HS-27A (cell line): ENCODE measurements at regions not wholly inside any gene's neighbourhood (a gene's known extent, or its start where the extent isn't known, plus 50 kb on each side); places are given as distances from the start of the nearest gene placed in this dataset.

ENCODE experiments used
- DNase-seq: peaks from one replicate; pipeline ENCODE4 v3.0.0-alpha.2; 2012; ENCODE audit warnings: low read depth, missing footprints

GRCh38 chr2:196361606-196362326 is 190.4 kb upstream of the STK17B start:
- DNase-seq: no peak

- no peak for DNase-seq
Observed at GRCh38 chr2:196362973-196363549, 191.7 kb upstream of the STK17B start.

- no peak for DNase-seq
Observed at GRCh38 chr2:196365145-196365544, 193.8 kb upstream of the STK17B start.

GRCh38 chr2:196365923-196366322 is 194.5 kb upstream of the STK17B start:
- no peak for DNase-seq

GRCh38 chr2:196367633-196368032 is 196.3 kb upstream of the STK17B start:
- no peak for DNase-seq

- DNase-seq: no peak
Observed at GRCh38 chr2:196368546-196369225, 197.3 kb upstream of the STK17B start.

- no peak for DNase-seq
Observed at GRCh38 chr2:196369967-196370366, 198.6 kb upstream of the STK17B start.

GRCh38 chr2:196370381-196370780 is 199.0 kb upstream of the STK17B start:
- no peak for DNase-seq

- no peak for DNase-seq
Observed at GRCh38 chr2:196372276-196372809, 201.0 kb upstream of the STK17B start.

- no peak for DNase-seq
Observed at GRCh38 chr2:196372811-196373664, 201.7 kb upstream of the STK17B start.

GRCh38 chr2:196376984-196377877 is 205.9 kb upstream of the STK17B start:
- no peak for DNase-seq

- DNase-seq: no peak
Observed at GRCh38 chr2:196379600-196379999, 208.2 kb upstream of the STK17B start.

GRCh38 chr2:196380098-196380497 is 208.7 kb upstream of the STK17B start:
- DNase-seq: no peak

GRCh38 chr2:196380575-196380974 is 209.2 kb upstream of the STK17B start:
- no peak for DNase-seq

GRCh38 chr2:196381464-196381863 is 210.1 kb upstream of the STK17B start:
- DNase-seq: no peak

- no peak for DNase-seq
Observed at GRCh38 chr2:196383799-196384198, 212.4 kb upstream of the STK17B start.

- DNase-seq: no peak
Observed at GRCh38 chr2:196384729-196385128, 213.4 kb upstream of the STK17B start.

- DNase-seq: no peak
Observed at GRCh38 chr2:196389670-196390069, 218.3 kb upstream of the STK17B start.

GRCh38 chr2:196390243-196391148 is 219.1 kb upstream of the STK17B start:
- no peak for DNase-seq

- DNase-seq: no peak
Observed at GRCh38 chr2:196391149-196391479, 219.7 kb upstream of the STK17B start.
